CD14-positive monocyte (primary cell): ENCODE measurements at regions not wholly inside any gene's neighbourhood (a gene's known extent, or its start where the extent isn't known, plus 50 kb on each side); places are given as distances from the start of the nearest gene placed in this dataset.

Source experiments
- DNase-seq, 3 donors: peaks; one replicate each; pipeline ENCODE4 v3.0.0-alpha.2; 2011 to 2022
- H2AFZ ChIP-seq: 2 replicates; pipeline ENCODE4 v1.6.0; 2012; ENCODE audit warnings: mild to moderate bottlenecking, low read depth, low read length, inconsistent platforms; ENCODE audit not compliant: insufficient read depth, poor library complexity, severe bottlenecking
- H3K27ac ChIP-seq, 2 donors: 1 replicate in 1 of 2; 2 replicates in 1 of 2; pipeline ENCODE4 v1.5.1; 2012 to 2013; ENCODE audit warnings: low read length in 2 of 2, control low read depth in 1 of 2, inconsistent platforms in 1 of 2, low read depth in 1 of 2, mild to moderate bottlenecking in 1 of 2
- H3K27me3 ChIP-seq, 2 donors: one replicate each; pipeline versions ENCODE4 v1.6.0 to v1.6.1; 2011 to 2013; ENCODE audit warnings: low read length in 2 of 2; ENCODE audit not compliant: control insufficient read depth in 2 of 2, insufficient read depth in 2 of 2
- H3K36me3 ChIP-seq, 2 donors: replicated peaks in 1 of 2; 1 replicate in 1 of 2; 2 replicates in 1 of 2; pipeline versions ENCODE4 v1.5.1 to v1.6.1; 2012 to 2013; ENCODE audit warnings: low read length in 2 of 2, control low read depth in 1 of 2, inconsistent platforms in 1 of 2, mild to moderate bottlenecking in 1 of 2; ENCODE audit not compliant: insufficient read depth in 2 of 2, control insufficient read depth in 1 of 2
- H3K4me1 ChIP-seq, 2 donors: 1 replicate in 1 of 2; 2 replicates in 1 of 2; pipeline versions ENCODE4 v1.5.1 to v1.6.1; 2012 to 2013; ENCODE audit warnings: low read length in 2 of 2, control low read depth in 1 of 2, inconsistent platforms in 1 of 2, mild to moderate bottlenecking in 1 of 2, moderate library complexity in 1 of 2; ENCODE audit not compliant: insufficient read depth in 2 of 2, control insufficient read depth in 1 of 2
- H3K4me2 ChIP-seq: replicated peaks from 2 replicates; pipeline ENCODE3; 2012; ENCODE audit warnings: low read length, moderate library complexity, mild to moderate bottlenecking; ENCODE audit not compliant: poor library complexity, severe bottlenecking; ENCODE audit errors: extremely low read depth
- H3K4me3 ChIP-seq, 3 experiments: fragments of 200-600 bp in 1 of 3; sonication (generic) in 1 of 3; replicated peaks in 1 of 3; 1 replicate in 2 of 3; 2 replicates in 1 of 3; pipeline ENCODE4 v1.5.1; 2011 to 2013; ENCODE audit warnings: low read length in 3 of 3, mild to moderate bottlenecking in 3 of 3, control low read depth in 2 of 3, low read depth in 2 of 3, inconsistent platforms in 1 of 3, moderate library complexity in 1 of 3
- H3K79me2 ChIP-seq: 2 replicates; pipeline ENCODE4 v1.6.0; 2012; ENCODE audit warnings: mild to moderate bottlenecking, control low read depth, inconsistent platforms, low read length, moderate library complexity; ENCODE audit not compliant: insufficient read depth
- H3K9ac ChIP-seq: 2 replicates; pipeline ENCODE4 v1.6.0; 2017; ENCODE audit warnings: low read length, mild to moderate bottlenecking; ENCODE audit not compliant: insufficient read depth, poor library complexity, severe bottlenecking
- H3K9me3 ChIP-seq, 2 donors: replicated peaks in 1 of 2; 1 replicate in 1 of 2; 2 replicates in 1 of 2; pipeline versions ENCODE4 v1.5.1 to v1.6.1; 2012 to 2013; ENCODE audit warnings: low read length in 2 of 2, control low read depth in 1 of 2; ENCODE audit not compliant: control insufficient read depth in 1 of 2, insufficient read depth in 1 of 2
- H4K20me1 ChIP-seq: 2 replicates; pipeline ENCODE4 v1.6.0; 2012; ENCODE audit warnings: mild to moderate bottlenecking, low read length, control low read depth, moderate library complexity; ENCODE audit not compliant: insufficient read depth
- H3K27ac Mint-ChIP-seq, 7 donors: one replicate each; pipeline ENCODE4 v1.8.0; 2020; ENCODE audit warnings: mild to moderate bottlenecking in 7 of 7, mixed read lengths in 7 of 7, moderate library complexity in 6 of 7, inconsistent platforms in 2 of 7
- H3K27me3 Mint-ChIP-seq, 3 donors: one replicate each; pipeline ENCODE4 v1.8.0; 2021 to 2022; ENCODE audit warnings: low read depth in 3 of 3, mild to moderate bottlenecking in 3 of 3, mixed read lengths in 3 of 3, moderate library complexity in 3 of 3, inconsistent platforms in 1 of 3
- H3K36me3 Mint-ChIP-seq, 2 donors: one replicate each; pipeline ENCODE4 v1.8.0; 2020; ENCODE audit warnings: mixed read lengths in 2 of 2, inconsistent platforms in 1 of 2, mild to moderate bottlenecking in 1 of 2
- H3K4me1 Mint-ChIP-seq: one replicate; pipeline ENCODE4 v1.8.0; 2020; ENCODE audit warnings: mild to moderate bottlenecking, mixed read lengths
- H3K4me3 Mint-ChIP-seq, 2 donors: one replicate each; pipeline ENCODE4 v1.8.0; 2020; ENCODE audit warnings: mild to moderate bottlenecking in 2 of 2, mixed read lengths in 2 of 2, moderate library complexity in 1 of 2
- H3K9me3 Mint-ChIP-seq, 7 donors: one replicate each; pipeline ENCODE4 v1.8.0; 2020 to 2022; ENCODE audit warnings: mixed read lengths in 7 of 7, mild to moderate bottlenecking in 6 of 7, moderate library complexity in 6 of 7, inconsistent platforms in 2 of 7
- WGBS: methylation state at CpG from one replicate; pipeline ENCODE4 v1.1.5; 2013; ENCODE audit warnings: missing lambda C conversion rate; ENCODE audit not compliant: insufficient coverage; 5-methylcytosine and 5-hydroxymethylcytosine counted together
- intact Hi-C, 2 donors: fragments of 100-400 bp; cut with micrococcal nuclease; formaldehyde crosslinking; loops; one replicate each; pipeline versions ENCODE4 v1.15.0 to v1.15.1; 2023
- TF ChIP-seq, protein P1 (sequence below): fragments of 200-600 bp; IDR thresholded peaks from one replicate; pipeline ENCODE4 v1.8.0; 2022; ENCODE audit warnings: antibody characterized with exemption, mild to moderate bottlenecking

DNA sequence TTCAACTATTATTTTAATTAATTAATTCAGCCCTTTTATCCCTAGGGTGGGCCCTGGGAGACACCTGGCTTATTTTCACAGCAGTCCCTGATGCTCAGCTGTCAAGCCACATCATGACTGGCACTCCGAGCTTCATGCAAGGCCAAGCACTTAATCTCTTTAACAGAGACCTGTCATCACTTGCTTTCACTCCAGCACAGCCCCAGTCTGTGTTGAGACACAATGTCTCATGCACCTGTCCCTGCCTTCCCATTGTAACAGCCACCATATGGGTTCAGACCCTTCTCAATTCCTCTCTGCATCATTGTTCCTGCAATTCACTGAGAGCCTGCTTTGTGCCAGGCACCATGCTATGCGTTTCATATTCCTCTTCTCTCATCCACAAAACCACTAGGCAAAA, 222.2 kb upstream of the TENM4 start:
- TF ChIP-seq, protein P1, sequence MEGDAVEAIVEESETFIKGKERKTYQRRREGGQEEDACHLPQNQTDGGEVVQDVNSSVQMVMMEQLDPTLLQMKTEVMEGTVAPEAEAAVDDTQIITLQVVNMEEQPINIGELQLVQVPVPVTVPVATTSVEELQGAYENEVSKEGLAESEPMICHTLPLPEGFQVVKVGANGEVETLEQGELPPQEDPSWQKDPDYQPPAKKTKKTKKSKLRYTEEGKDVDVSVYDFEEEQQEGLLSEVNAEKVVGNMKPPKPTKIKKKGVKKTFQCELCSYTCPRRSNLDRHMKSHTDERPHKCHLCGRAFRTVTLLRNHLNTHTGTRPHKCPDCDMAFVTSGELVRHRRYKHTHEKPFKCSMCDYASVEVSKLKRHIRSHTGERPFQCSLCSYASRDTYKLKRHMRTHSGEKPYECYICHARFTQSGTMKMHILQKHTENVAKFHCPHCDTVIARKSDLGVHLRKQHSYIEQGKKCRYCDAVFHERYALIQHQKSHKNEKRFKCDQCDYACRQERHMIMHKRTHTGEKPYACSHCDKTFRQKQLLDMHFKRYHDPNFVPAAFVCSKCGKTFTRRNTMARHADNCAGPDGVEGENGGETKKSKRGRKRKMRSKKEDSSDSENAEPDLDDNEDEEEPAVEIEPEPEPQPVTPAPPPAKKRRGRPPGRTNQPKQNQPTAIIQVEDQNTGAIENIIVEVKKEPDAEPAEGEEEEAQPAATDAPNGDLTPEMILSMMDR, result no peak
- Mint-ChIP-seq H3K27ac (no peak overlapping the region), H3K9me3 (peaks cover 0 to 3% (median 0%) of the 10 kb centered on the region in 7 donors), H3K27me3 (no peaks in the 10 kb centered on the region), H3K4me3 (no peak overlapping the region), H3K4me1 (no peaks in the 10 kb centered on the region), H3K36me3 (no peaks in the 10 kb centered on the region)
- H3K79me2 ChIP-seq, result no peaks in the 10 kb centered on the region
- no peaks in the 10 kb centered on the region for H3K36me3 ChIP-seq
- no peaks in the 10 kb centered on the region for H4K20me1 ChIP-seq
- no peak overlapping the region for H3K4me3 ChIP-seq
- no peak overlapping the region for H3K27ac ChIP-seq
- WGBS, result 75% methylated on average over 1 of the region's 2 CpGs
- intact Hi-C loops, result no loop called here
- H3K9ac ChIP-seq, result no peak overlapping the region
- H3K27me3 ChIP-seq, result no peaks in the 10 kb centered on the region
- no peaks in the 10 kb centered on the region for H3K4me1 ChIP-seq
- H3K9me3 ChIP-seq, result no peaks in the 10 kb centered on the region
- H3K4me2 ChIP-seq, result no peak overlapping the region
- H2AFZ ChIP-seq, result no peak overlapping the region
- DNase-seq, result no peak

DNA sequence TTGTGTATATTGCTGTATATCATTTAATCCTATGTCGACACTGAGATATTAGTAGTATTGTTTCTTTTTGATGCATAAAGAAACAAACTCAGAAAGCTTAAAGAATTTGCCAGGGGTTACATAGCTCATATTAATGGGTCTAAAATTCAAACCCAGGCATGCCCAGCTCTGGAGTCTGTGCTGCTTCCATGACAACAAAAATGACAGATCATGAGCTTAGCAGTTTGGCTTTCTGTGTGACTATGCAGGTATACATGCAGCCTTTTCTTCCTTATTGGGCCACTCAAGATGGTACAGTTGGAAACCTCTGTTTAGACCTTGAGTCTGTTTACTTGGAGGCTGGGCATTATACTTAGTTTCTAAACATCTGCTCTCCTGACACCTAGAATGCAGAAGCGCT, 220.5 kb upstream of the TENM4 start:
- H3K27ac Mint-ChIP-seq, result no peak overlapping the region
- H3K27me3 Mint-ChIP-seq, result no peaks in the 10 kb centered on the region
- no CpG with 5 or more reads among the region's 2 CpGs for WGBS
- H3K9ac ChIP-seq, result no peak overlapping the region
- H3K36me3 ChIP-seq, result no peaks in the 10 kb centered on the region
- intact Hi-C loops, result no loop called here
- H3K79me2 ChIP-seq, result no peaks in the 10 kb centered on the region
- H3K27me3 ChIP-seq, result no peaks in the 10 kb centered on the region
- H3K4me1 Mint-ChIP-seq, result no peaks in the 10 kb centered on the region
- H3K4me1 ChIP-seq, result no peaks in the 10 kb centered on the region
- H3K4me3 ChIP-seq, result no peak overlapping the region
- peaks cover 0 to 3% (median 0%) of the 10 kb centered on the region in 7 donors for H3K9me3 Mint-ChIP-seq
- no peaks in the 10 kb centered on the region for H4K20me1 ChIP-seq
- no peak overlapping the region for H3K4me2 ChIP-seq
- no peaks in the 10 kb centered on the region for H3K36me3 Mint-ChIP-seq
- H3K27ac ChIP-seq, result no peak overlapping the region
- no peaks in the 10 kb centered on the region for H3K9me3 ChIP-seq
- DNase-seq, result no peak
- no peak overlapping the region for H2AFZ ChIP-seq
- TF ChIP-seq, protein P1, result no peak
- no peak overlapping the region for H3K4me3 Mint-ChIP-seq
